Lung (tissue), 11 donors: ENCODE measurements at regions not wholly inside any gene's neighbourhood (a gene's known extent, or its start where the extent isn't known, plus 50 kb on each side); places are given as distances from the start of the nearest gene placed in this dataset.

Experiments used
- ATAC-seq: fragments of 200-7000 bp; cut with Tn5 transposase; one replicate; pipeline ENCODE4 v1.9.1; 2020; ENCODE audit warnings: moderate number of reproducible peaks; ENCODE audit not compliant: insufficient read depth, low FRiP score
- DNase-seq, 3 donors: peaks; one replicate each; pipeline ENCODE4 v3.0.0-alpha.2; 2013 to 2017
- H3K27ac ChIP-seq, 2 donors: one replicate each; pipeline ENCODE4 v1.5.1; 2013; ENCODE audit warnings: mild to moderate bottlenecking in 2 of 2, moderate library complexity in 2 of 2, control low read depth in 1 of 2, inconsistent platforms in 1 of 2, low read depth in 1 of 2, low read length in 1 of 2
- H3K27me3 ChIP-seq, 3 donors: one replicate each; pipeline ENCODE4 v1.5.1; 2013; ENCODE audit warnings: low read length in 2 of 3; ENCODE audit not compliant: control insufficient read depth in 3 of 3, insufficient read depth in 3 of 3
- H3K36me3 ChIP-seq, 4 donors: one replicate each; pipeline ENCODE4 v1.5.1; 2013; ENCODE audit warnings: low read length in 4 of 4, mild to moderate bottlenecking in 1 of 4, moderate library complexity in 1 of 4; ENCODE audit not compliant: control insufficient read depth in 4 of 4, insufficient read depth in 4 of 4
- H3K4me1 ChIP-seq, 5 donors: one replicate each; pipeline ENCODE4 v1.5.1; 2013; ENCODE audit warnings: low read length in 5 of 5, mild to moderate bottlenecking in 2 of 5, moderate library complexity in 1 of 5; ENCODE audit not compliant: control insufficient read depth in 5 of 5, insufficient read depth in 5 of 5
- H3K4me3 ChIP-seq: one replicate; pipeline ENCODE4 v1.5.1; 2013; ENCODE audit warnings: mild to moderate bottlenecking, control low read depth, moderate library complexity
- H3K9ac ChIP-seq, 2 donors: one replicate each; pipeline ENCODE4 v1.5.1; 2013; ENCODE audit warnings: low read length in 2 of 2, control low read depth in 1 of 2; ENCODE audit not compliant: insufficient read depth in 1 of 2
- H3K9me3 ChIP-seq, 4 donors: one replicate each; pipeline ENCODE4 v1.5.1; 2013; ENCODE audit warnings: low read length in 3 of 4, mild to moderate bottlenecking in 1 of 4, moderate library complexity in 1 of 4; ENCODE audit not compliant: control insufficient read depth in 4 of 4, insufficient read depth in 3 of 4
- CTCF ChIP-seq: IDR thresholded peaks from 2 replicates; pipeline ENCODE4 v1.5.1; 2012; ENCODE audit warnings: mild to moderate bottlenecking; ENCODE audit errors: control extremely low read depth, extremely low read depth
- WGBS, 2 donors: extraction: QIAGEN DNeasy Blood & Tissue Kit; methylation state at CpG; one replicate each; pipeline ENCODE4 v1.1.7; 2013; 5-methylcytosine and 5-hydroxymethylcytosine counted together
- donor health status: control.
- donor health status: control.
- donor health status: Bipolar disorder and iron deficiency.
- donor health status: healthy.
- donor health status: DM: yes; HTN: yes; CAD: no.

GRCh38 chr6:112427499-112427898 is 80.4 kb downstream of the RFPL4B start:
- Histone ChIP-seq H3K27me3 (no peaks in the 10 kb centered on the region), H3K27ac (no peak overlapping the region), H3K4me1 (no peaks in the 10 kb centered on the region), H3K4me3 (no peak overlapping the region), H3K9me3 (peaks cover 0 to 5% (median 0%) of the 10 kb centered on the region in 4 donors), H3K36me3 (no peaks in the 10 kb centered on the region), H3K9ac (no peak overlapping the region)
- DNase-seq (no peak), ATAC-seq (no peak)
- no peak for TF ChIP-seq CTCF

GRCh38 chr6:112428477-112428876 is 81.3 kb downstream of the RFPL4B start:
- H3K27ac ChIP-seq, result no peak overlapping the region
- DNase-seq (no peak), ATAC-seq (no peak)
- no peak overlapping the region for H3K4me3 ChIP-seq
- H3K36me3 ChIP-seq, result no peaks in the 10 kb centered on the region
- H3K4me1 ChIP-seq, result no peaks in the 10 kb centered on the region
- 77 to 79% methylated on average over 2 of the region's 2 CpGs for WGBS, 2 donors
- no peaks in the 10 kb centered on the region for H3K27me3 ChIP-seq
- peaks cover 0 to 5% (median 0%) of the 10 kb centered on the region in 4 donors for H3K9me3 ChIP-seq
- no peak for TF ChIP-seq CTCF
- H3K9ac ChIP-seq, result no peak overlapping the region

- WGBS, 2 donors, result 79 to 89% methylated on average over 3 of the region's 3 CpGs
Measured at GRCh38 chr6:112429226-112429625, 82.1 kb downstream of the RFPL4B start.

More at GRCh38 chr6:112429226-112429625, 82.1 kb downstream of the RFPL4B start:
- Histone ChIP-seq H3K27me3 (peaks cover 0 to under 1% (median 0%) of the 10 kb centered on the region in 3 donors), H3K9me3 (peaks cover 0 to 5% (median 0%) of the 10 kb centered on the region in 4 donors), H3K9ac (no peak overlapping the region), H3K4me1 (no peaks in the 10 kb centered on the region), H3K27ac (no peak overlapping the region), H3K36me3 (no peaks in the 10 kb centered on the region), H3K4me3 (no peak overlapping the region)
- DNase-seq, result peak in 2 of 3 donors; percentile 50 to 58
- no peak for TF ChIP-seq CTCF
- no peak for ATAC-seq
